ENCODE measurements at regions not wholly inside any gene's neighbourhood (a gene's known extent, or its start where the extent isn't known, plus 50 kb on each side); places are given as distances from the start of the nearest gene placed in this dataset.
"Not testable (repeated sequence)": the region's sequence is repeated elsewhere in the genome, so short reads cannot be mapped to it uniquely, and the experiment has no call there.

GRCh38 chr6:11885159-11885558 is 106.6 kb upstream of the ADTRP start:
- no peak for DNase-seq

GRCh38 chr6:11883471-11883870 is 104.9 kb upstream of the ADTRP start:
- not testable (repeated sequence) for DNase-seq

- not testable (repeated sequence) for DNase-seq
Observed at GRCh38 chr6:11880156-11880555, 101.6 kb upstream of the ADTRP start.

- no peak for DNase-seq
Observed at GRCh38 chr6:11878735-11879134, 100.1 kb upstream of the ADTRP start.

- no peak for DNase-seq
Observed at GRCh38 chr6:11878029-11878428, 99.4 kb upstream of the ADTRP start.

GRCh38 chr6:11876934-11877433 is 98.4 kb upstream of the ADTRP start:
- no peak for DNase-seq

GRCh38 chr6:11875325-11876109 is 96.9 kb upstream of the ADTRP start:
- DNase-seq: no peak

GRCh38 chr6:11869672-11870340 is 91.2 kb upstream of the ADTRP start:
- no peak for DNase-seq

- no peak for DNase-seq
Observed at GRCh38 chr6:11868392-11868791, 89.8 kb upstream of the ADTRP start.

GRCh38 chr6:11865680-11866300 is 87.2 kb upstream of the ADTRP start:
- no peak for DNase-seq

GRCh38 chr6:11858439-11858838 is 79.8 kb upstream of the ADTRP start:
- no peak for DNase-seq

- no peak for DNase-seq
Observed at GRCh38 chr6:11855743-11856142, 77.1 kb upstream of the ADTRP start.

GRCh38 chr6:11854408-11855165 is 76.0 kb upstream of the ADTRP start:
- no peak for DNase-seq

GRCh38 chr6:11853678-11854407 is 75.2 kb upstream of the ADTRP start:
- DNase-seq: no peak

GRCh38 chr6:11852061-11852651 is 73.6 kb upstream of the ADTRP start:
- no peak for DNase-seq

GRCh38 chr6:11851387-11851786 is 72.8 kb upstream of the ADTRP start:
- no peak for DNase-seq

- peak; percentile 71 for DNase-seq
Observed at GRCh38 chr6:11848852-11849731, 70.5 kb upstream of the ADTRP start.

- DNase-seq: no peak
Observed at GRCh38 chr6:11848346-11848651, 69.7 kb upstream of the ADTRP start.

- no peak for DNase-seq
Observed at GRCh38 chr6:11847515-11848345, 69.1 kb upstream of the ADTRP start.

- not testable (repeated sequence) for DNase-seq
Observed at GRCh38 chr6:11847068-11847467, 68.5 kb upstream of the ADTRP start.
